ENCODE measurements at regions not wholly inside any gene's neighbourhood (a gene's known extent, or its start where the extent isn't known, plus 50 kb on each side); places are given as distances from the start of the nearest gene placed in this dataset.

DNA sequence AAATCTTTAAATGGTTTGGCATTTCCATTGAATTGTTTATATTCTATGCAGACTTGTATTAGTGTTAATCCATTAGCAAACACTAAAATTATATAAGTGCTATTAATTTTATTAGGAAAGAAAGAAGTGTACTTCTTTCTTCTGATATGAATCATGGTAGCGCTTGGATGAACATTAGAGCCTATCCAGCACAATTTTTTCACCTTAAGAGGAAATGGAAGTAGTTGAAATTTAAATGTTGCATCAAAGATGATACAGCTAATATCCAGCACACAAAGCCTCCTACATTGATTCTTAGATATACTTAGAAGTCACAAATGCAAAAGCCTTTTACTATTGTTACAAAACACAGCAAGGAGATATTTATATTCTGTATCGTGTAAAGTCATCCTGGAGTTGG lies 174.5 kb downstream of the AHR start:
- no peaks in the 10 kb centered on the region for H3K9me3 ChIP-seq
- TF ChIP-seq POLR2A (IDR thresholded peaks at IDR 0.05) (no peak), POLR2AphosphoS5 (IDR thresholded peaks at IDR 0.05) (no peak), EP300 (IDR thresholded peaks at IDR 0.05; ENCODE audit: low read depth) (no peak)
- TF ChIP-seq, protein P1, sequence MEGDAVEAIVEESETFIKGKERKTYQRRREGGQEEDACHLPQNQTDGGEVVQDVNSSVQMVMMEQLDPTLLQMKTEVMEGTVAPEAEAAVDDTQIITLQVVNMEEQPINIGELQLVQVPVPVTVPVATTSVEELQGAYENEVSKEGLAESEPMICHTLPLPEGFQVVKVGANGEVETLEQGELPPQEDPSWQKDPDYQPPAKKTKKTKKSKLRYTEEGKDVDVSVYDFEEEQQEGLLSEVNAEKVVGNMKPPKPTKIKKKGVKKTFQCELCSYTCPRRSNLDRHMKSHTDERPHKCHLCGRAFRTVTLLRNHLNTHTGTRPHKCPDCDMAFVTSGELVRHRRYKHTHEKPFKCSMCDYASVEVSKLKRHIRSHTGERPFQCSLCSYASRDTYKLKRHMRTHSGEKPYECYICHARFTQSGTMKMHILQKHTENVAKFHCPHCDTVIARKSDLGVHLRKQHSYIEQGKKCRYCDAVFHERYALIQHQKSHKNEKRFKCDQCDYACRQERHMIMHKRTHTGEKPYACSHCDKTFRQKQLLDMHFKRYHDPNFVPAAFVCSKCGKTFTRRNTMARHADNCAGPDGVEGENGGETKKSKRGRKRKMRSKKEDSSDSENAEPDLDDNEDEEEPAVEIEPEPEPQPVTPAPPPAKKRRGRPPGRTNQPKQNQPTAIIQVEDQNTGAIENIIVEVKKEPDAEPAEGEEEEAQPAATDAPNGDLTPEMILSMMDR (IDR thresholded peaks at IDR 0.05): no peak
- intact Hi-C loops (cut with DNase I; ENCODE audit: low total_unique reads) (no loop called here), in situ Hi-C loops (cut with MboI; ENCODE audit: low pct_ligation_motif_present in 1 of 4, low pct_unique_long_range_greater_than_20kb in 1 of 4, low sequenced_read_pairs in 3 of 4) (no loop called here)
- H3K4me3 ChIP-seq: no peak overlapping the region
- 81 to 94% methylated on average over 2 of the region's 2 CpGs for WGBS, 2 donors (ENCODE audit: low coverage in 1 of 2)
- no peaks in the 10 kb centered on the region for H3K4me1 ChIP-seq
- H3K36me3 ChIP-seq: no peaks in the 10 kb centered on the region
- no peak for DNase-seq
- no peak overlapping the region for H3K27ac ChIP-seq
- H3K27me3 ChIP-seq: no peaks in the 10 kb centered on the region

DNA sequence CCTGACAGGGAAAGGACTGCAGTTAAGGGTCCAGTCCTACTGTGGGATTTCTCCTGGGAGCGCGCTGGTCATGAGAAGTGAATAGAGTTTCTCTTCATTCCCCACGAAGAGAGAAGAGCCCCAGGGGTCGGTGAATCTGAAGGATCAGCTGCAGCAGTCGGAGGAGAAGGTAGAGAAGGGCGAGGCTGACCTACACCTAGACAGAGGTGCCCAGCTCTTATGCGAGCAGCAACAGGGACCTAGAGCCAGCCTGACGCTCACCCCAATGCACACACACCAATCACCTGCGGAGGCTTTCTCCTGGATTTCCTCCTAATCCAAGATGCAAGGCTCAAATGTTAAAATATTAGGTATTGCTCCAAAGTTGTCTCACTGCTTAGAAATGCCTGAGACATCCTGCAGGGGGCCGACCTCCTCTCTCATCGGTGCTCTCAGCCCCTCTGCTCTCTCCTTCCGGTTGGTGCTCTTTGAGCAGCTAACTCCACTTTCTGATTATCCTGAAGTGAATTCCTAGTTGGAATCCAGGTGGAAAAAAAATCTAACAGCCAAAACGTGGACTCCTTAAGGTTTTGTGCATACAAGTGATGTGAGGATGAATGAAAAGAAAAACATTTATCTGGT lies 176.4 kb downstream of the AHR start:
- 67 to 88% methylated on average over 4 to 13 of the region's 13 CpGs for WGBS, 2 donors (ENCODE audit: low coverage in 1 of 2)
- Histone ChIP-seq H3K27me3 (no peaks in the 10 kb centered on the region), H3K4me3 (no peak overlapping the region), H3K4me1 (no peaks in the 10 kb centered on the region), H3K9me3 (no peaks in the 10 kb centered on the region), H3K27ac (no peak overlapping the region), H3K36me3 (no peaks in the 10 kb centered on the region)
- in situ Hi-C loops (cut with MboI; ENCODE audit: low pct_ligation_motif_present in 1 of 4, low pct_unique_long_range_greater_than_20kb in 1 of 4, low sequenced_read_pairs in 3 of 4): no loop called here
- intact Hi-C loops (cut with DNase I; ENCODE audit: low total_unique reads): no loop called here
- DNase-seq: no peak
- TF ChIP-seq, protein P1 (IDR thresholded peaks at IDR 0.05): no peak
- TF ChIP-seq EP300 (IDR thresholded peaks at IDR 0.05; ENCODE audit: low read depth): no peak
- TF ChIP-seq POLR2AphosphoS5 (IDR thresholded peaks at IDR 0.05): no peak
- TF ChIP-seq POLR2A (IDR thresholded peaks at IDR 0.05): no peak

DNA sequence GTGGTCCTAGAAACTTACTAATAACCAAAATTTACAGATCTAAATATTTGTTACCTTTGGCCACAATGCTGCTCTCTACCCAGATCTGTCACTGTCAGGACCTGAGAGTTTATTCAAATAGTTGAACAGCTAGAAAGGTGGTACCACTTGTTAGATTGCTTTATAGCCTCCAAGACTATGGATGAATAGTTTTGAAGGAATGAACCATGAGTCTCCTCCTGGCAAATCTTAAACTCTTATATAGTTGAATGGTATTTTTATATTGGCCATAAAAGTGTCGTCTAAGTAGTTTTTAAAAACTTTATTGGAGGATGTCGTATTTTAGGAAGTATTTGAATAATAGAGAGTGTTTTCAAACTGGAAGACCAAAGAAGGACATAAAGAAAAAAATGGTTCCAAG lies 178.7 kb downstream of the AHR start:
- TF ChIP-seq POLR2A (IDR thresholded peaks at IDR 0.05): no peak
- TF ChIP-seq POLR2AphosphoS5 (IDR thresholded peaks at IDR 0.05): no peak
- no peak for TF ChIP-seq EP300 (IDR thresholded peaks at IDR 0.05; ENCODE audit: low read depth)
- TF ChIP-seq, protein P1 (IDR thresholded peaks at IDR 0.05): no peak

DNA sequence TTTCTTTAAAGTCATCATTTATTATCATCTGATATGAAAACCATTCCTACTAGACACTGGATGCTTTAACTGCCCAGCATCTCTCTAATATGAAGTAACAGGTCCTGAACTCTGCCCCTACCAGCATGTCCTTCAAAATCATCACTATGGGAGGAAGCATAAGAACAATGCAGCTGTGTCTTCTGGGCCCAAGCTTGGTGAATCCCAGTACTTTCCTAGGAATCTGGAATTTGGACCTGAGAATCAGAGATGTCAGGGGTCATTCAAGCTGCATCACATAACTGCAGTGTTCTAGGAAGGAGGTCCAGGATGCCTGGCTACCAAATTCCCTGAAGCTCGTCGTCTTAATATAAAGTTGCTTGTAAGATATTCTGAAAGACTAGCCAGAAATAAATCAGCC lies 182.7 kb downstream of the AHR start:
- Histone ChIP-seq H3K4me1 (no peaks in the 10 kb centered on the region), H3K4me3 (no peak overlapping the region), H3K9me3 (no peaks in the 10 kb centered on the region), H3K27ac (no peak overlapping the region), H3K36me3 (no peaks in the 10 kb centered on the region), H3K27me3 (no peaks in the 10 kb centered on the region)
- intact Hi-C loops (cut with DNase I; ENCODE audit: low total_unique reads) (no loop called here), in situ Hi-C loops (cut with MboI; ENCODE audit: low pct_ligation_motif_present in 1 of 4, low pct_unique_long_range_greater_than_20kb in 1 of 4, low sequenced_read_pairs in 3 of 4) (no loop called here)
- DNase-seq: no peak
- WGBS, 2 donors (ENCODE audit: low coverage in 1 of 2): 90 to 91% methylated on average over 2 of the region's 2 CpGs
- TF ChIP-seq POLR2AphosphoS5 (IDR thresholded peaks at IDR 0.05) (no peak), EP300 (IDR thresholded peaks at IDR 0.05; ENCODE audit: low read depth) (no peak)

More for the DNA sequence above, 178.7 kb downstream of the AHR start:
- Histone ChIP-seq H3K27ac (no peak overlapping the region), H3K36me3 (no peaks in the 10 kb centered on the region), H3K9me3 (no peaks in the 10 kb centered on the region), H3K4me1 (no peaks in the 10 kb centered on the region), H3K4me3 (no peak overlapping the region), H3K27me3 (no peaks in the 10 kb centered on the region)
- 41 to 58% methylated on average over 2 of the region's 2 CpGs for WGBS, 2 donors (ENCODE audit: low coverage in 1 of 2)
- in situ Hi-C loops (cut with MboI; ENCODE audit: low pct_ligation_motif_present in 1 of 4, low pct_unique_long_range_greater_than_20kb in 1 of 4, low sequenced_read_pairs in 3 of 4) (no loop called here), intact Hi-C loops (cut with DNase I; ENCODE audit: low total_unique reads) (no loop called here)
- no peak for DNase-seq

DNA sequence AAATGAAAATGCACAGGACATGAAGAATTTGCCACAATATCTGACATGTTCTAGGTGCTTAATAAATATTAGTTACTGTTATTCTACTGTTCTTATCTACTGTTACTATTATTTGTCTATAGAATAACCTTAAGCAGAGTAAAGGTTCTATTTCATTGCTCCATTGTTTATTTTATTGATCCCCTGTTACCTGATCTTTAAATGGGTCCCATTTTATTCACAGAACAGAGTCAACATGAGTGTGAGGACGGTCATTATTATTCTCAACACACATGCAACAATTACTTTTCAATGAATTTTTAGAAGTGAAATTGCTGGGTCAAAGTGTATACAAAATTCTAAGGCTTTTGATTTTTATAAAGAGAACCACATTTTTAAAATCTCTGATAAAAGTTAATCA lies 186.9 kb downstream of the AHR start:
- in situ Hi-C loops (cut with MboI; ENCODE audit: low pct_ligation_motif_present in 1 of 4, low pct_unique_long_range_greater_than_20kb in 1 of 4, low sequenced_read_pairs in 3 of 4): no loop called here
- Histone ChIP-seq H3K4me1 (no peaks in the 10 kb centered on the region), H3K36me3 (no peaks in the 10 kb centered on the region), H3K9me3 (no peaks in the 10 kb centered on the region), H3K27ac (no peak overlapping the region), H3K4me3 (no peak overlapping the region), H3K27me3 (no peaks in the 10 kb centered on the region)
- WGBS, 2 donors (ENCODE audit: low coverage in 1 of 2): 86 to 96% methylated on average over 1 of the region's 1 CpG
- TF ChIP-seq POLR2A (IDR thresholded peaks at IDR 0.05) (no peak), EP300 (IDR thresholded peaks at IDR 0.05; ENCODE audit: low read depth) (no peak), POLR2AphosphoS5 (IDR thresholded peaks at IDR 0.05) (no peak)
- TF ChIP-seq, protein P1 (IDR thresholded peaks at IDR 0.05): no peak
- no peak for DNase-seq
- intact Hi-C loops (cut with DNase I; ENCODE audit: low total_unique reads): no loop called here
